ENCODE measurements at regions not wholly inside any gene's neighbourhood (a gene's known extent, or its start where the extent isn't known, plus 50 kb on each side); places are given as distances from the start of the nearest gene placed in this dataset.

DNA sequence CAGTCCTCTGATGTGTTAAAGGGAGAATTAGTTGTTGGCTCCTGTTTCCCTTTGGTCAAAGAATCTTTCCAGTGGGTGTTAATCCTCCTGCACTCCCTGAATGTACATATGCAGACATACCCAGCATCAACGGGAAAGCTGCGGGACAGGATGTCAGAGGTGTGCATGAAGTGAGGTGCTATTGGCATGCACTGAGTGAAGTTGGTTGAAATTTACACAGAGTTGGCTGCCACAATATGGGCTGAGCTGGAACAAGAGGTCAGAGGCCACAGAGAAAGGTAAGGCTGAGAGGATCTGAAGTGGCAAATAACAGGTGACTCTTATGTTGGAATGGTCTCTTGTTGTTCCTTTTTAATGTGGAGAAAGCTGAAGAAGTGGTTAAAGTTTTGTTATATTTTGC is 82.7 kb upstream of the AKIRIN2 start:
- no peak overlapping the region for H3K27ac Mint-ChIP-seq (ENCODE audit: low read depth)
- H3K4me1 Mint-ChIP-seq = no peaks in the 10 kb centered on the region
- H3K9me3 Mint-ChIP-seq = no peaks in the 10 kb centered on the region
- no peaks in the 10 kb centered on the region for H3K36me3 Mint-ChIP-seq (ENCODE audit: insufficient read depth)
- H3K4me3 Mint-ChIP-seq = no peak overlapping the region
- ATAC-seq (replicated peaks; ENCODE audit: extremely low read depth, poor library complexity, severe bottlenecking) (no peak), DNase-seq (ENCODE audit: low spot score in 2 of 2) (no peak)
- H3K27me3 Mint-ChIP-seq = peaks cover 9% of the 10 kb centered on the region

DNA sequence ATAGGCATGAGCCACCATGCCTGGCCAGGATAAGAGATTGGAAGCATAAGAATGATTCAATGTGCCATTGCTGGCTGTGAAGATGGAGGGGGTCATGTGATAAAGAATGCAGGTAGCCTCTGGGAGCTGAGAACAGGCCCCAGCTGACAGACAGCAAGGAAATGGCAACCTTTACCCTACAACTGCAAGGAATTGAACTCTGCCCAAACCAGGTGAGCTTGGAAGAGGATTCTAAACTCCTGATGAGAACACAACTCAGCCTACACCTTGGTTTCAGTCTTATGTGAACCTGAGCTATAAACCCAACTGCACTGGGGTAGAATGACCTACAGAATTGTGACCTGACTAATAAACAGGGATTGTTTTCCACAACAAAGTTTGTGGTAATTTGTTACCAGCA is 82.0 kb upstream of the AKIRIN2 start:
- DNase-seq (ENCODE audit: low spot score in 2 of 2) (no peak), ATAC-seq (replicated peaks; ENCODE audit: extremely low read depth, poor library complexity, severe bottlenecking) (no peak)
- Mint-ChIP-seq H3K4me1 (no peaks in the 10 kb centered on the region), H3K4me3 (no peak overlapping the region), H3K27ac (ENCODE audit: low read depth) (no peak overlapping the region), H3K9me3 (no peaks in the 10 kb centered on the region), H3K36me3 (ENCODE audit: insufficient read depth) (no peaks in the 10 kb centered on the region), H3K27me3 (peaks cover 2% of the 10 kb centered on the region)

DNA sequence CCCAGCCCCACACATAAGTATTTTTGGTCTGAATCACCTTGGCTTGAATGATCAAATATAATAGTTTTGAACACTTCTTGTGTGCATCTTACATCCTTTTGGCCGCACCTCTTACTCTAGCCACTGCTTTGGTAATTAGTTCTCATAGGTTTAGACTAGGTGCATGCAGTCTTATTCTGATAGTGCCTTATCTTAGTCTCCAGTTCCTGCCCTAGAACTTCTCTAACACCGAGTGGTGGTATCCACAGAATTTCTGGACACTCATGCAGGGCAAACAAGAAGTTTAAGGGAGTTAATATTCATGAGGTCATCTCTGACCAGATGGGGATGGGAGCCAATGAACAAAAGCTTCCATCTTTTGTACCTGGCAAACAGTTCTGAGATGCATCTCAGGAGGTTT is 77.5 kb upstream of the AKIRIN2 start:
- no peaks in the 10 kb centered on the region for H3K9me3 Mint-ChIP-seq
- H3K4me1 Mint-ChIP-seq = no peaks in the 10 kb centered on the region
- DNase-seq (ENCODE audit: low spot score in 2 of 2) = no peak
- H3K27me3 Mint-ChIP-seq = no peaks in the 10 kb centered on the region
- no peaks in the 10 kb centered on the region for H3K36me3 Mint-ChIP-seq (ENCODE audit: insufficient read depth)
- H3K4me3 Mint-ChIP-seq = no peak overlapping the region
- H3K27ac Mint-ChIP-seq (ENCODE audit: low read depth) = no peak overlapping the region
- no peak for ATAC-seq (replicated peaks; ENCODE audit: extremely low read depth, poor library complexity, severe bottlenecking)

DNA sequence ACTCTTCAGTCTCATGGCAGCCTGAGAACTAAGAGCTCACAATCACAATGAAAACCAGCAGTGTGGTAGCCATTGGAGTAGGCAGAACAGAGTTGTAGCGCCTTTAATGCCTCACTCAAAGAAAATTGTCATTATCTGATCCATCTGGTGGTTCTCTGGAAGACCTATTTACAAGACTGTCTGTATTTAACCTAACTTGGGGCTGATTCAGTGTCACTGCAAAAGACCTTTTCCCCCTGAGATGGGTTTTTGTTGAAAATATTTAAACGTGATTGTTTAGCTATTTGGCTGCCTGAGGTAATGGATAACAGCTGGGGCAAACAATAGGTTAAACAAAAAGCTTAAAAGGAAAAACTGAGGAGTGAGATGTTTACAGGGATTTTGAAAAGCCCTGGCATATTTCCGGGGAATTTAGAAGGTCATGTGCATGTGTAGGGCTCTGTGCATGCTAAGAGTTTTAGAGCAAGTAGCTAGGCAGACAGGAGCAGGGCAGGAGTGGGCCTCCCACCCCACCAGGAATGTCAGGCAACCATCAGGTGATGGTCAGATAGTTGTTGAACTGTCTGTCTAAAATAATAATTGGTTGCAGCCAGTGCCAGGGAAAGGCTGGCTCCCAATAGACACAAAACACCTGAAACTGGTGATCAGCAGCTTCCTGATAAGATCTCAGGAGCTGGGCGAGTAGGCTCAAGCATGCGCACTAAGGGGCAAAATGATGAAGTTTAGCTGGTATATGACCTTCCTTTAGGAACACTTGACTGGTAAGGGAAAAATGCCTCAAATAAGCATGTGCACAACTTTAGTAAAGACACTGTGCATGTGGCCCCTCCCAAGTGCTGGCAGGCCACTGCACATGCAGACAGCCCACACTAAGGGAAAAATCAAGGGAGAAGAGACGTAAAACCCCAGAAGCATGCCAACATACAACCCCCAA is 70.8 kb upstream of the AKIRIN2 start:
- ATAC-seq (replicated peaks; ENCODE audit: extremely low read depth, poor library complexity, severe bottlenecking) (no peak), DNase-seq (ENCODE audit: low spot score in 2 of 2) (no peak)
- H3K9me3 Mint-ChIP-seq = no peaks in the 10 kb centered on the region
- H3K4me3 Mint-ChIP-seq = no peak overlapping the region
- H3K36me3 Mint-ChIP-seq (ENCODE audit: insufficient read depth) = no peaks in the 10 kb centered on the region
- no peaks in the 10 kb centered on the region for H3K4me1 Mint-ChIP-seq
- no peak overlapping the region for H3K27ac Mint-ChIP-seq (ENCODE audit: low read depth)
- no peaks in the 10 kb centered on the region for H3K27me3 Mint-ChIP-seq

DNA sequence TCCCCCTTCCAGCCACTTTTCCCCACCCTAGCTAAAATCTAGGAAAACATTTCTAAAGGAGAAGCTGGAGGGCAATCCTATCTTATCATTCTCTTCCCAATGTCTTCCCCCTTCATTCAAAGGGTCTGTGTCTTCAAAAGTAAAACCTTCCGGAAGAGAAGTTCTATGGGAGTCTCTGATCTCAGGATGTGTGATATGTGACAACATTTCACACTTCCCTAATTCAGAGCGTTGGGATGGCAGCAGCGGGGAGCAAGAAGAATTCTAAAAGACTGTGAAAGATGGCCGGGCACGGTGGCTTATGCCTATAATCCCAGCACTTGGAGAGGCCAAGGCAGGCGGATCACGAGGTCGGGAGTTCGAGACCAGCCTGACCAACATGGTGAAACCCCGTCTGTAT is 65.4 kb upstream of the AKIRIN2 start:
- Mint-ChIP-seq H3K36me3 (ENCODE audit: insufficient read depth) (no peaks in the 10 kb centered on the region), H3K9me3 (no peaks in the 10 kb centered on the region), H3K4me3 (no peak overlapping the region), H3K27me3 (no peaks in the 10 kb centered on the region), H3K27ac (ENCODE audit: low read depth) (no peak overlapping the region), H3K4me1 (no peaks in the 10 kb centered on the region)
- DNase-seq (ENCODE audit: low spot score in 2 of 2) = no peak
- no peak for ATAC-seq (replicated peaks; ENCODE audit: extremely low read depth, poor library complexity, severe bottlenecking)

DNA sequence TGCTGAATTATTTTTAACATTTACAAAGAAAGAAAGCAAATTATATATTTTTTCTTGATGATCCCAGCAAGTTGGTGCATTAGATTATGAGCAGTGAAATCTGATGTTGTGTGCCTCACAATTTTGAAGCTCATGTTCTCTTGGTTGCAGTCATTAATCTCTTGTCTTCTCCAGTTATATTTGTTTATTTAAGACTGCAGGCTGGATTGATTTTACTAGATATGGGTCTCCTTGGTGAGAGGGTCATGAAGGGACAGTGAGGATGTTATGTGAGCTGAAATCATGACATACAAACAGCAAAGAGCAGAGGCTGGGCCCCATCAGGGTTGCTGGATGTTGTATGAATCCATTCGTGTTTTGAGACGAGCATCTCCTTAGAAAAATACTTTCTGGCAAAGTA is 64.2 kb upstream of the AKIRIN2 start:
- H3K36me3 Mint-ChIP-seq (ENCODE audit: insufficient read depth) = no peaks in the 10 kb centered on the region
- no peaks in the 10 kb centered on the region for H3K9me3 Mint-ChIP-seq
- ATAC-seq (replicated peaks; ENCODE audit: extremely low read depth, poor library complexity, severe bottlenecking) = no peak
- no peak overlapping the region for H3K27ac Mint-ChIP-seq (ENCODE audit: low read depth)
- H3K4me1 Mint-ChIP-seq = no peaks in the 10 kb centered on the region
- no peak for DNase-seq (ENCODE audit: low spot score in 2 of 2)
- no peaks in the 10 kb centered on the region for H3K27me3 Mint-ChIP-seq
- no peak overlapping the region for H3K4me3 Mint-ChIP-seq

DNA sequence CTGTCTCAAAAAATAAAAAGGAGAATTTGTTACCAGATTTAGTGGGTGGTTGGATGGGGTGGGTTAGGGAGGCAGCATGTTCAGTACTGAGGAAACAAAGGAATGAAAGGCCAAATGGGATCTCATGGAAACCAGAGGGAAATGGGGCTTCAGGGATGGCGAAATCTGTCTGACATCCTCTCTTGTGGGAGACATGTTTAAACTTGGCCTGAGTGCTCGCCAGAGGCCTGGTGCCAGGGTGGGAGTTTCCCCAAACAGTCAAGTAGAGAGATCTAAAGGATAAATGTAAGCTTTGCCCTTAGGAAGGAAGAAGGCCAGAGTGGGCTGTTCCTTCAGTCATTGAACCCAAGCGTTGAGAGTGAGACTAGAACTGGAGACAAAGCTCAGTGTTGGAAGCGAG is 61.9 kb upstream of the AKIRIN2 start:
- no peaks in the 10 kb centered on the region for H3K4me1 Mint-ChIP-seq
- no peaks in the 10 kb centered on the region for H3K27me3 Mint-ChIP-seq
- ATAC-seq (replicated peaks; ENCODE audit: extremely low read depth, poor library complexity, severe bottlenecking) (no peak), DNase-seq (ENCODE audit: low spot score in 2 of 2) (no peak)
- no peaks in the 10 kb centered on the region for H3K9me3 Mint-ChIP-seq
- no peak overlapping the region for H3K27ac Mint-ChIP-seq (ENCODE audit: low read depth)
- no peaks in the 10 kb centered on the region for H3K36me3 Mint-ChIP-seq (ENCODE audit: insufficient read depth)
- no peak overlapping the region for H3K4me3 Mint-ChIP-seq

DNA sequence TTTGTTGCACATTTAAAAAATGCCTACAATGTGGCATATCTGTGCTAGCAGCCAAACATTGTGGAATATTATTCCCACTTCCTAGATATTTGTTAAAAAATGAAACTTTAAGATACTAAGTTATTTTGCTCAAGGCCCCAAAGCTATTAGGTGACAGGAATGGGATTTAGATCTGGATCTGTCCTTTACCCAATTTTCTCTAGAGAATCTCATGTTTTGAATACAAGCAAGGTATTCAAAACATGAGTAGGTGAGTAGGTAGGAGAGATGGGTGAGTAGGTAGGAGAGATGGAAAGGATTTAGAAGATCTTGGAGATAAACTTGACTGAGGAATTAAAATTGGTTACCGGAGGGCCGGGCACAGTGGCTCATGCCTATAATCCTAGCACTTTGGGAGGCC is 61.2 kb upstream of the AKIRIN2 start:
- ATAC-seq (replicated peaks; ENCODE audit: extremely low read depth, poor library complexity, severe bottlenecking) (no peak), DNase-seq (ENCODE audit: low spot score in 2 of 2) (no peak)
- Mint-ChIP-seq H3K9me3 (no peaks in the 10 kb centered on the region), H3K27me3 (no peaks in the 10 kb centered on the region), H3K4me1 (no peaks in the 10 kb centered on the region), H3K4me3 (no peak overlapping the region), H3K27ac (ENCODE audit: low read depth) (no peak overlapping the region), H3K36me3 (ENCODE audit: insufficient read depth) (no peaks in the 10 kb centered on the region)

DNA sequence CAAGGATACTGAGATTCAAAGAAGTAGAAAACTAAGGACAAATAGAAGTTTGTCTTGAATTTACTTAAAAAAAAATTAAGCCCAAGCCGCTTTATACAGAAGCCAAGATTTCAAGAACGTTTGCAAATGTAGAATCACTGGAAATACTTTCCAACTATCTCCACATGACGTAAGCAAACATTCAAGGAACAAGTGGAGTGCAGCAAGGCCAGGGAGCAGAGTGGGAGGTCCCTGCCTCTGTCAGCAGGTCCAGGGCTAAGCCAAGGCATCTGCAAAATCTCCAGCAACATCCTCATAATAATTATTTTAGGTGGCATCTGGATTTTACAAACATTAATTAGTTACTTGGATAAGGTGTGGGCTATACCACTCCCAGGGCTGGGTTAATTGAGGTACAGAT is 60.1 kb upstream of the AKIRIN2 start:
- H3K27ac Mint-ChIP-seq (ENCODE audit: low read depth) = no peak overlapping the region
- DNase-seq (ENCODE audit: low spot score in 2 of 2) (no peak), ATAC-seq (replicated peaks; ENCODE audit: extremely low read depth, poor library complexity, severe bottlenecking) (no peak)
- peaks cover 3% of the 10 kb centered on the region for H3K4me1 Mint-ChIP-seq
- H3K27me3 Mint-ChIP-seq = no peaks in the 10 kb centered on the region
- H3K9me3 Mint-ChIP-seq = no peaks in the 10 kb centered on the region
- no peaks in the 10 kb centered on the region for H3K36me3 Mint-ChIP-seq (ENCODE audit: insufficient read depth)
- no peak overlapping the region for H3K4me3 Mint-ChIP-seq

DNA sequence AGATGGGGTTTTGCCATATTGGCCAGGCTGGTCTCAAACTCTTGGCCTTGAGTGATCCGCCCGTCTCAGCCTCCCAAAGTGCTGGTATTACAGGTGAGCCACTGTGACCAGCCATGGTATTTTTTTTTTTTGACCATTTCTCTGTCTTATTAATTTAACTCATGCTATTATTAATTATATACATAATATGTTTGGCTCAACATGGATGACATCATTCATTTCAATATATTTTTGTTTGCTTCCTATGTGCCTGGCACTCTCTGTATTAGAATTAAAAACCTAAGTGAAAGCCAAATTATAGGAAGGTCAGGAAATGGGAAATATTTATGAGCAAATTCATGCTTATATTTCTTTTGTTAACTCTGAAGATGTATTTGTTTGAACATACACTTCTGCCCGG is 55.8 kb upstream of the AKIRIN2 start:
- ATAC-seq (replicated peaks; ENCODE audit: extremely low read depth, poor library complexity, severe bottlenecking) = no peak
- Mint-ChIP-seq H3K27ac (ENCODE audit: low read depth) (no peak overlapping the region), H3K4me1 (peaks cover 7% of the 10 kb centered on the region), H3K36me3 (ENCODE audit: insufficient read depth) (peaks cover 3% of the 10 kb centered on the region), H3K27me3 (no peaks in the 10 kb centered on the region), H3K4me3 (no peak overlapping the region), H3K9me3 (no peaks in the 10 kb centered on the region)
- no peak for DNase-seq (ENCODE audit: low spot score in 2 of 2)

DNA sequence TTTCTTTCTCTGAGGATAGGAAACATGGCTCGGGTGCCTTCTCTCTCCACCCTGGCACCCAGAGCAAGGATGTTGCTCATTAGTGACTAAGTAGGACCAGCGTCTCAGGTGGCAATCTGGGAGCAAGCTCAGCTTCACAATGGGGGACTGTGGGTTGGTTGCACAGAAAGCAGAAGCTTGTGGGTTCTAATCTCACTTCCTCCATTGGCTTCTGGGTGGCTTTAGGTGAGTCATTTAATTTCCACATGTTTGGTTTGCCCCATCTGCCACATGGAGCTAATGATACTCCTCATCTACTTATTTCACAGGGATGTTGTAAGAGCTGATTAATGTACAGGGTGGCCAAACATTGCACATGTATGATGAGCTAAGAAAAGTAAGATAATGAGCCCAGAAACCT is 54.8 kb upstream of the AKIRIN2 start:
- Mint-ChIP-seq H3K27me3 (no peaks in the 10 kb centered on the region), H3K4me1 (peaks cover 7% of the 10 kb centered on the region), H3K9me3 (no peaks in the 10 kb centered on the region), H3K4me3 (no peak overlapping the region), H3K36me3 (ENCODE audit: insufficient read depth) (peaks cover 3% of the 10 kb centered on the region), H3K27ac (ENCODE audit: low read depth) (no peak overlapping the region)
- ATAC-seq (replicated peaks; ENCODE audit: extremely low read depth, poor library complexity, severe bottlenecking) (peak; percentile 73), DNase-seq (ENCODE audit: low spot score in 2 of 2) (no peak)

DNA sequence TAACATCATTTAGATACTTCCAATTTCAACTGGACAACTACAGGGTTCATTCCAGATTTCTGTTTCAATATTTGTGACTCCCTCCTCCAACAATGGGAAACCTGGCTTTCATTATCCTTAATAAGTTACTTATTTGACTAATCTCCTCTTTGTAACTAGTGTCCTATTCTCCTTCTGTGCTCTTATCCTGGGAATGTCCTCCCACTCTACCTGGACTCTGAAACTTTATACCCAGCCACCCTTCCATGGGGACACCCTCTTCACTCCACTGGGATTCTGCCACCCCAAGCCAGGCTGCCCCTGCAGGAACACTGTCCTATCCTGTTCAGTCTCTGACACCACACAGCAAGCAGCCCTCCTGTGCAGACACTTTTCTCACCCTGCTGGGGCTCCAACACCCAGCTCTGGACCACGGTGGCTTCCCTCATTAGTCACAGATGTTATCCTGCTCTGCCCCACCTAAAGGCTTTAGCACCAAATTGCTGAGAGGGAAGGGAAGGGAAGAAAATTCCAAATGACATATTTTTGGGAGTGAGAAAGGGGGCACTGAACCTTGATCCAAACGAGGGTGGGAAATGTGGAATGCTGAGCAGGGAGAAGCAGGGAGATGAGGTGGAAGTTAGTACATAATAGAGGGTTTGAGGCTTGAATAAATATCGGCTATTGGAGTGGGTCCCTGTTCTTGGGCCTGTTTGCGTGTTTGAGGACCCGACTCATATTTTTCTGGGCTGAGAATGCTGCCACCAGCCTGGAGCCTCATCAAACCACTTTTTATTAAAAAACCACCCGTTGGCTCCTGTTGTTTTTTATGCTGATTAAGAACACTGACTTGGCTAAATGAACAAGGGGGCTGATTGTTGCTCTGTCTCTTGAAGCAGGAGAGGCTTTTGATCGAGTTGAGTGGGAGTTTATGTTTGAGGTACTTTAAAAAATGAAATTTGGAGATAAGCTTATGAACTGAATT is 54.0 kb upstream of the AKIRIN2 start:
- no peak for ATAC-seq (replicated peaks; ENCODE audit: extremely low read depth, poor library complexity, severe bottlenecking)
- no peaks in the 10 kb centered on the region for H3K9me3 Mint-ChIP-seq
- H3K27me3 Mint-ChIP-seq = no peaks in the 10 kb centered on the region
- DNase-seq (ENCODE audit: low spot score in 2 of 2) = no peak
- peaks cover 3% of the 10 kb centered on the region for H3K36me3 Mint-ChIP-seq (ENCODE audit: insufficient read depth)
- H3K4me1 Mint-ChIP-seq = peaks cover 7% of the 10 kb centered on the region
- H3K4me3 Mint-ChIP-seq = no peak overlapping the region
- no peak overlapping the region for H3K27ac Mint-ChIP-seq (ENCODE audit: low read depth)

DNA sequence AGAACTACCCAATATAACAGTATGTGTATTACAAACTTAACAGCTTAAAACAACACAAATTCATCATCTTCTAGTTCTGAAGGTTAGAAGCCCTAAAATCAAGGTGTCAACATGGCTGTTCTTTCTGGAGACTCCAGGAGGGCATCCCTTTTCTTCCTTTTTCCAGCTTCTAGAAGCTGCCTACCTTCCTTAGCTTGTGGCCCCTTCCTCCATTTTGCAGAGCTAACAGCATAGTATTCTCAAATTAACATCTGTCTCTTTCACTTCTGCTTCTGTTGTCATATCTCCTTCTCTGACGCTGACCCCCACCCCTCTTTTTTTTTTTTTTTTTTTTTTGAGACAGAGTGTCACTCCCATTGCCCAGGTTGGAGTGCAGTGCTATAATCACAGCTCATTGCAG is 52.8 kb upstream of the AKIRIN2 start:
- Mint-ChIP-seq H3K9me3 (no peaks in the 10 kb centered on the region), H3K4me3 (no peak overlapping the region), H3K36me3 (ENCODE audit: insufficient read depth) (peaks cover 3% of the 10 kb centered on the region), H3K4me1 (peaks cover 7% of the 10 kb centered on the region), H3K27me3 (no peaks in the 10 kb centered on the region), H3K27ac (ENCODE audit: low read depth) (no peak overlapping the region)
- DNase-seq (ENCODE audit: low spot score in 2 of 2) = no peak
- ATAC-seq (replicated peaks; ENCODE audit: extremely low read depth, poor library complexity, severe bottlenecking) = no peak

Measured in central memory CD8-positive, alpha-beta T cell (primary cell).